Stomach (tissue), 4 donors: ENCODE measurements at regions not wholly inside any gene's neighbourhood (a gene's known extent, or its start where the extent isn't known, plus 50 kb on each side); places are given as distances from the start of the nearest gene placed in this dataset.

Experiments used
- CTCF ChIP-seq, 7 experiments: fragments of 450-650 bp in 4 of 7; fragments of 200-600 bp in 3 of 7; sonication (generic) in 3 of 7; IDR thresholded peaks; one replicate each; pipeline ENCODE4 v1.5.1; 2016 to 2019; ENCODE audit warnings: antibody characterized with exemption in 7 of 7, control low read depth in 2 of 7, mild to moderate bottlenecking in 1 of 7
- EP300 ChIP-seq: sonication (generic); formaldehyde crosslinking; IDR thresholded peaks from one replicate; pipeline ENCODE4 v1.6.1; 2017; ENCODE audit warnings: antibody characterized with exemption
- POLR2A ChIP-seq, 4 donors: fragments of 450-650 bp; IDR thresholded peaks; one replicate each; pipeline ENCODE4 v1.6.1; 2016; ENCODE audit warnings: antibody characterized with exemption in 4 of 4, control low read depth in 2 of 4, mild to moderate bottlenecking in 1 of 4, moderate library complexity in 1 of 4

- TF ChIP-seq POLR2A (IDR thresholded peaks at IDR 0.05) (no peak), EP300 (no peak), CTCF (IDR thresholded peaks at IDR 0.05) (no peak)
These were observed 96.0 kb upstream of the SMYD2 start for GRCh38 chr1:214184992-214185391.
